HuH-7.5 (cell line): ENCODE measurements at regions not wholly inside any gene's neighbourhood (a gene's known extent, or its start where the extent isn't known, plus 50 kb on each side); places are given as distances from the start of the nearest gene placed in this dataset.

Experiments used
- DNase-seq: peaks from one replicate; pipeline ENCODE4 v3.0.0; 2011; ENCODE audit warnings: low spot score

DNA sequence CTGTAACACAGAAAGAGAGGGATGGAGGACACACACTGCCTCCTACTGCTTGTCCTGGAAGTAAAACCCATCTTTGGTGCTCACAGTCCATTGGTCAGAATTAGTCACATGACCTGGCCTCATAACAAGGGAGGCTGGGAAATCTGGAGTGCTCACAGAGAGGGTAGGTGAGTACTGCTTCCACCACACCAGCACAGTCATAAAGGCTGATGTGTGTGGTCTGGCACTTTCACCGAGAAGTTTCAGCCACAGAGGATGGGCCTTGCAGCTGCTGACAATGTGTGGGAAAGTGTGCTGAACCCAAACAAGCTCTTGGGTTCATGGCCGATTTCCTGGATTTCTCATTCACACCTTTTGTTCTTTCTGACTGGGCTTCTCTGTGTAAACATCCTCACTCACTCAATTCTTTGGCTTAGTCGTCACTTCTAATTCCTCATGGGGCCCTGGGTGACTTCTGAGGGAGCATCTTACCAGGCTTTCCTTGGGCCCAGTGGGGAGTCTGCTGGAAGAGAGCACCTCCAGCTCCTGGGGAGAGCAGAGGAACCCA, 100.7 kb downstream of the ASB7 start:
- DNase-seq: no peak

DNA sequence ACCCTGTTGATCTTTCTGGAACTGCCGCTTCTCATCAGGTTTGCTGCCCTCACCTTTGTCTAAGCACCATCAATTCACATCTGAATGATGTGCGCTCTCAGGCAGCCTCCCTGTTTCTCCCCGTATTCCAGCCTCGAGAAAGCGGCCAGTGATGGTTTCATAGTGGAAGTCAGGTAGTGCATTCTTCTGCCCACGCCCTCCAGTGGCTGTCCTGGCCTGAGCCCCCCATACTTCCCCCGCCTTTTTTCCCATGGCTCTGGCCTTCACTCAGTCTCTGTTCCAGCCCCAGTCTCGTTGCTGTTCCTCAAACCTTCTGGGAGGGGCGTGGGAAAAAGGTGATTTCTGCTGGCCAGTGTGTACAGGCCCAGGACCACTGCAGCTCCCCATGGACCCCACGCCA, 101.3 kb downstream of the ASB7 start:
- no peak for DNase-seq

DNA sequence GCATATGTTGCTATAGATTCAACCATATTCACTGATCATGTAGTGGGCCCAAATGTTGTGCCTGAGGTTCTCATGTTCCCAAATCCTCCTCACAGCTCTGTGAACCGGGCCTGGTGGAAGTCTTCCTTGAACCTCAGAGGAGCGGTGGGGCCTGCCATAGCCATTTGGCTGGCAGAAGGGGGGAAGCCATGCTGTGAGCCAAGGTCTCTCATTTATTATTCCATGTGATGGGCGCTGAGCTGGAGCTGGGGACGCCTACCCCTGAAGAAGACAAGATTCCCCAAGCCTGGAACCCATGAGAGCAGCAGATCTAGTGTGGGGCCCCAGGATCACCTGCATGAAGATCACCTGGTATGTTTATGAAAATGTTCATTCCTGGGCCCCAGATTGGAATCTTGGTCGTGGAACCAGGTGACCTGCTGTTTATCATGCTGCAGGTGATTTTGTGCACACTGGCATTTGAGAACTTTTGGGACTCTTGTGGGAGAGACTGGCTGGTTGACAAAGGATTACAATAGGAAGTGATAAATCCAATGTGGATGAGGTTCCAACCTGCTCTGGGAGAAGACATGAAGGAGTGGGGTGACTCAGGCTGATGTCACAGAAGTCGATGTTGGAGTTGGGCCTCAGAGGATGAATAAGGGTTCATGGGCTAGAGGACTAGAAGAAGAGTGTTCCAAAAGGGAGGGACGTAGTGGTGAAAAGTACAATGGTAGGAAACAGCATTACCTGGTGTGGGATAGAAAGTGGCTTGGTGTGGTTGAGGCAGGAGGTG, 102.1 kb downstream of the ASB7 start:
- DNase-seq: no peak

DNA sequence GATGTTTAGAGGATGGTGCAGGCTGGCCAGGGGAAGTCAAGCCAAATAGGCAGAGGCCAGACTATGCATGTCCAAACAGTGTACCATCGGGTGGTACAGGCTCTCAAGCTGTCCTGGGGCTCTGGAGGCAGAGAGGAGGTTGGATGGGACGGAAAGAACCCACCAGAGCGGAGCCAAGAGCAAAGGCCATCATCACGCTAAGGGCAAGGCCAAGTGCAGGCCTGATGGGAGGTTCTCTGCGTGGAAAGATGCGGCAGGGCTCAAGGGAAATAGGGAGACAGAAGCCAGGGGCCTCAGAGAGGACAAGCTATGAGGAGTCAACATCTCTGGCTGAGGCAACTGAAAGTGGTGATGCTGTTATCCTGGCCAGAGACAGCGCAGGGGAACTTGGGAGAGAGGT, 102.7 kb downstream of the ASB7 start:
- no peak for DNase-seq

DNA sequence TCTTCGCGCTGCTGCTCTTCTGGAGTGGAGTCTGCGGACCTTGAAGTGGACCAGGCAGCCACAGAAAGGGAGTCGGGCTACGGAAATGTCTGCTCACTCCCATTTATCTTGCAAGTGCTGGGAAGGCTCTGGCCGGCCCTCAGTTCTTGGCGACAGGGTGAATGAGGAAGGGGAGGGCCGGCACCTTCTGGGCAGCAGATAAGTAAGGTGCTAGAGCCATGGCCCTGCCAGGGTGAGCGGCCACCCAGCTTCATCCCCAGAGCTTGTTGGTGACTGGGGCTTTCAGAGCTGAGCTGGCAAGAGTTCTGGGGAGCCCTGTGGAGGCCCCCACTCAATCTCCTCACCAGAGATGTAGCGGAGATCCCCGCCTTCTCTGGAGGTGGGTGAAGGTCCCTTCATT, 103.5 kb downstream of the ASB7 start:
- DNase-seq: no peak

DNA sequence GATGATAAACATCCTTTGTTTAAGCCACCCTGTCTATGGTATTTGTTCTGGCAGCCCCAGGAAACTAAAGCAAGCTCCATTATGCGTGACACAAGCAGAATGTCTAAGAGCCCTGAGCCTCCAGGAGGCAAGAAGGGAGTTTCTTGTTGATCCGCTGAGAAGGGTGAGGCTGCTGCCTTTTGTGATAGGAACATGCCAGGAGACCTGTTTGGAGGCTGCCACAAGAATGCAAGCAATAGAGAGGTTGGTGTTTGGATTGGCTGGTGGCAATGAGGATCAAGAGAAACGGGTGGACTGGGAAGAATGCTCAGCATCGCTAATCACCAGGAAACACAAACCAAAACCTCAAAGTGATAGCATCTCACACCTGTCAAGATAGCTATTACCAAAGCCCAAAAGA, 104.8 kb downstream of the ASB7 start:
- DNase-seq: no peak

DNA sequence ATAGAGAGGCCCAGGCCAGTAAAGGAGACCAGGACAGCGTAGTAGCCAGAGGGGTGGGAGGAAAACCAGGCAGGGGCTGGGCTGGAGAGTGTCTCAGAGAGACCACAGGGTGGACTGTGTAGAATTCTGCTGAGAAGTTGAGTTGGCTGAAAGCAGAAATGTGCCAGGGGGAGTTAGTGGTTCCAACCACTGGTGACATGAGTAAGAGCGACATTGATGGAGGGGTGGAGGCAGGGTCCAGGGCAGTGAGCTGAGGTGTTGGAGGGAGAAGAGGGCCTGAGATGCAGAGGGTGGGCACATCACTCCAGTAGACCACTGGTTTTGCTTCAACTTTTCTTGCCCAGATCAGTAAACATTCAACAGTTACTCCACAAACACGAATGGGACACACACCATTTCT, 106.5 kb downstream of the ASB7 start:
- no peak for DNase-seq

DNA sequence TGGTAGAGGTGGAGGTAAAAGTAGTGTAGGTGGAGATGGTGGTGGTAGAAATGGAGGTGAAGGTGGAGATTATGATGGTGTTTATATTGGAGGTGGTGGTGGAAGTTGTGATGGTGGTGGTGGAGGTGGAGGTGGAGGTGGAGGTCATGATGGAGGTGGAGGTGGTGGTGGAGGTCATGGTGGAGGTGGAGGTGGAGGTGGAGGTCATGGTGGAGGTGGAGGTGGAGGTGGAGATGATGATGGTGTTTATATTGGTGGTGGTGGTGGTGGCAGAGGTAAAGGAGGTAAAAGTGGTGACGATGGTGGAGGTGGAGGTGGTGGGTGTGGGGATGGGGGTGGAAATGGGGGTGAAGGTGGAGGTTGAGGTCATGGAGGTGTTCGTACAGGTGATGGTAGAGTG, 107.8 kb downstream of the ASB7 start:
- no peak for DNase-seq

DNA sequence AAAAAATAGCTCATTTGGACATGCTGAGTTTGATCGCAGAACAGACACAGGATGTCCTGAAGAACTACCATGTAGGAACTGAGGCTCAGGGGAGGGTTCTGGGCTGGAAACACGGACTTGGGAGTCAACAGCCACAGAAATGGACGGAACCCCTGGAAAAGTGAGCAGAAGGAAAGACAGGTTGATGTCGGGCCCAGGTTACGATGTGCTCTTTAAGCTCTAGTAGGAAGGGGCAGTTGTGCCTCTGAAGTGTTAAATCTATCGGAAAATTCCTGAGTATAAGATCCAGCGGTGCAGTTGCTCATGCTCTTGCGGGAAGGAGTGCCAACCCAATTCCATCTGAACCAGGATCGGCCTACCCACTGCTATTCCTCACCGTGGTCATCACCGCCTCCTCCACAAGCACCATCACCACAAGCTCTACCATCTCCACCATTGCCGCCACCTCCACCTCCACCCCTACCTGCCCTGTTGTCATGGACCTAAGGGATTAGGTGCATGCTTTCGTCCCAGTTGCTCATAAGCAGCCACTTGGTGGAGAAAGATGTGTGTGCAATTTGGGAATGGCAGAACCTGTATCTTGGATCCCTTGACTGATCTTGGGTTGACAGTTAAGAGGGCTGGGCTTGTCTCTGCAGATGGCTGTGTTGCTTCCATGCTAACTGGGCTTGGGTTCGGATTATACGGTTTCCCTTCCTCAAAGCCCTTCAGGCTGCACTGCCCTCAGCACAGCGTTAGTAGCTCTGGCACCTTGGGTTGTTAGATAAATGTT, 108.5 kb downstream of the ASB7 start:
- no peak for DNase-seq

DNA sequence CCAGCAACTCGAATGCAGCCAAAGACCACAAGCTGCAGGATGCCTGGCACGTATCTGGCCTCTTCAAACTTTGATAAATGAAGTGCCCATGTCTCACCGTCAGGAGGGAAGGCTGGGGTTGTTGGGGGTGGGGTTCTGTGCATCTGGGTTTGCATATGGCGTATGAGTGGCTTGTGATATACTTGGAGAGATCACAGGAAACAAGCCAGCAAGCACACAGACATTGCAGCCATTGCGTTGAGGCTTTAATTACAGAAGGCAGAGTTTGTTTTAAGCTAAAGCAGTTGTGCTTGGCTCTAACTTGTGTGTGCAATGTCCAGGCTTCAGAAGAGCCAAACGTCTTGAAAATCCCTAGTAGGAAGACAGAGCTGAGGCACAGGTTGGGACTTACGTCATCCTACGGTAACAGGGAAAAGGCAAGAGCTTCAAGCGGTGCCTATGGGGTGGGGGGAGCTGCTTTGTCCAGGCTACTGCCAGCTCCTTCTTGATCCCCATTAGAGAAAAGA, 109.2 kb downstream of the ASB7 start:
- no peak for DNase-seq

DNA sequence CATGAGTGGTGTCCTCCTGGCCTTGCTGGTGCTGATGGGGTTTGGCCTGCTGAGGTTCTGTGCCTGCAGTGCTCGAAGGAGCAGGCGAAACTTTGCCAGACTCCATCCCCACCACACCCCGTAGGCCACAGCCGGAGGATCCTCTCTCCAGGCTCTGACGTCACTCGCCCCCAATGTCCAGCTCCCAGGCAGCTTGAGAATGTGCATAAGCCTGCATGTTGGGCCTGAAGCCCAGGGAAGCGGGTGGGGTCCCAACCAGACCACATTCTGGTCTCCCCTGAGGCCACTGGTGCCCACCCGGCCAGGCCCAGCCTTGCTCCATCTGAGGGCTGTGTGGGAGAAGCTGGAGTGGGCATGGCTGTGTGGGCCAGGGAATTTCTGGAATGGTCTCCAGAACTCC, 109.8 kb downstream of the ASB7 start:
- DNase-seq: no peak

DNA sequence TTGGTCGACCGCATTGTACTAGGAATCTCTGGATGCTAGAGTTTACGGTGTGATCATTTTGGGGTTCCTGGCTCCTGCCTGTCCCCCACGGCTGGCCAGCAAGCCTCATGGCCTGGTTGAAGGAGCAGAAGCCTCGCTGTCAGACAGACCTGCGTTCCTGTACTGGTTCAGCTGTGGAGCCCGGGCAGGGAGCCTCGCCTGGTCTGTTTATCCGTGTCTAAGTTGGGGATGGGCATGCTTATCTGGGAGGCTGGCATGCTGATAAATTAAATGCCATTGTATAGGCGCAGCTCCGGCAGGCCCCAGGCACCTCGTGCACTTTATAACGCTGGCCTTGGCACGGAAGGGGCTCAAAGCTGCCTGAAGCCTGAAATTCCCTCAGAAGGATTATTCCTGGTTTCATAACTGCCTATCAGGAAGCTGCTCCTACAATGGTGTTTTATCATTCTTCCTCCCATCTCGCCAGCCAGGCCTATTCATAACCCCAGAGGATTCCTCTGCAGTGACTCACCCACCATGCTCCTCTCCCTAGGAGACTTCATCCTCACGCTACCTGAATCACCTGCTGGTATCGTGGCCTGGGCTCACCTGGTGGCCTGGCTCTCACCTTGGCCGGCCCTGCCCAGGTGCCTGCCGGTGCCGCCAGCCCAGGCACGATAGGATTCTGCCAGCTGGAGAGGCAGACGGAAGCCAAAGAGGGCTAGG, 110.9 kb downstream of the ASB7 start:
- peak; percentile 57 for DNase-seq

DNA sequence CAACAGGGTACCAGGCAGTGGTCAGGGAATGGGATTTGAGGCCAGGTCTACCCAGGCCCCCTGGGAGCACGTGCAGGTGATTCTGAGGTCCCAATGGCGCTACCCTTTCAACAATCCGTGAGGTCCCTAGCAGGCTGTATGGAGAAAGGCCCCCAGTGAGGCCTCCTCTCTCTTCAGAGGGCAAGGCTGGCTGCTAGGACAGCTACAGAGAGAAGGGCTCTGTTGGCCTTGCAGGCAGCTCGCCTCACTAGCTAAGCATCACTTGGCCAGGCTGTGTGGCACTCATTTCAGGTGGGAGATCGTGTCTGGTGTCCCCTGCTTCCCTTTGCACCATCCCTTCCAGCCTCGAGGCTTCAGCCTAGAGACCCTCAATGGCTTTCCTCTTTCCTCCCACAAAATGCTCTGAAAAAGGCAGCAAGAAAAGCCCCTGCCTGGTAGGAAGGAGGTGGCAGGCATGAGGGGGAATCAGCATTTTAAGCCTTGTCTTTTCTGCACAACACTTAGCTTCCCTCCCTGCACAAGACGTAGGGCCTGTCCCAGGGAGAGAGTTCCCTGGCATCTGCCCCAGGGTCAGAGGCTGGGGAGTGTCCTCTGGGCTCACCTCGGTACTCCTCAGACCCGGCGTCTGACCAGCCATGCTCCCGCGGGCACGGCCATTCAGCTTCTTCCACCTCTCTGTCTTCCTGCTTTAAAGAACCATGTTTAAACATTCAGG, 111.8 kb downstream of the ASB7 start:
- no peak for DNase-seq

DNA sequence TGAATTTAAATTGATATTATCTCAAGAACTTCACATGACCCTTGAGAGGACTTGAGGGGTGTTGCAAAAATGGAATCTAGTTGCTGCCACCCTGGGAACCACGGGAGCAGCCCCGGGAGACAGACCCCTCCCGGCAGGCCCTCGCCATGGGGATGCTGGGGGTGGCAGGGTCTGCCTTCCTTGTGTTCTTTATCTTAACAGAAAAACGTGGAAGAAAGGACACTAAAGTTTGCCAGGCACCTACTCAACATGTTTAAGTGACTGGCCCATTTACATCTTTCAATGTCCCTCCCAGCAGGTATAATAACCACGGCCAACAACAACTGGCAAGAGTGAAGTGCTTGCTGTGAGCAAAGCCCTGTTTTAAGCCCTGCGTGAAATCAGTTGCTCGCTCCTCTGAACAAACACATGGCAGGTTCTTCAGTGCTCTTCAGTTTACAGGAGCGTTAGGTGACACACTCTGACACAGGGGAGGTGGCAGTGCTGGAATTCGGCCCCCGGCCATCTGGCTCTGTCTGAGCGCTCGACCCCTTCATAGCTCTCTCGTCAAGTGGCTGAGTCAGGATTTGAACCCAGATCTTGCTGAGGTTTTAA, 112.5 kb downstream of the ASB7 start:
- DNase-seq: no peak

DNA sequence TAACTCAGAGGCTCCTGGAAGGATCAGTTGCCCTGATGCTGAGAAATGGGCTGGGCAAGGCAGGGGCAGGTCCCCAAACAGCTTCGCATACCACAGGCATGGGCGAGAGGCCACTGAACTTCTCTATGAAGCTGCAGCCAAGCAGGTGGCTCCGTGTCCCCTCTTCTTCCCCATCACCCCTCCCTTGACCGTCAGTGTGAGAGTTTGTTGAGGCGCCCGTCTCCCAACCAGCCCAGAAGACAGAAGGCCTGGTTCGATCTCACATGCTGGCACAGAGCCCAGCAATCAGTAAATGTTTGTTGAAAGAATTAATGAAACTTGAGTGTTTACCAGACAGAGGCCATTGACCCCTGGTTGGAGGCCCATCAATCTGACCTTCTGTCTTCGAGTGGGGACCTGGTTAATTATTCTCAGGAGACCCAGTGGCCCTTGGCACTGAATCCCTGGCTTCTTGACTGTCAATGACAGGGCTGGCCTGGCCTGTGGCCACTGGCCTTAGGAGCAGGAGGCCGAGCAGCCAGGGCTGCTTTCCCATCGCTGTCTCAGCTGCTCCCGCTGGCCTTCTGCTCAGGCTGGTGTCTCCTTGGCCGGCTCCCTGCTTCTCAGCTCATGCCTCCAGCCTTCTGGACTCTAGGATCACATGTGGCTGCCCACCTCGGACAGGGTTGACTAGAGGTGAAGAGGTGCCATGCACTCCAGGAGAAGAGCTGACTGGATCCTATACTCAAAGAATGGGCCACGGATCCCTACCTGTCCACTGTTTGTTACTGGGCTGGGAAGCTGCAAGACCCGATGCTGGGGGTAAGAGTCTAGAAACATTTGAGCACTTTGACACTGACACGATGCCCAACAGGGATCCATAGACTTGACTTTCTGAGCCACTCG, 113.4 kb downstream of the ASB7 start:
- DNase-seq: peak; percentile 84

DNA sequence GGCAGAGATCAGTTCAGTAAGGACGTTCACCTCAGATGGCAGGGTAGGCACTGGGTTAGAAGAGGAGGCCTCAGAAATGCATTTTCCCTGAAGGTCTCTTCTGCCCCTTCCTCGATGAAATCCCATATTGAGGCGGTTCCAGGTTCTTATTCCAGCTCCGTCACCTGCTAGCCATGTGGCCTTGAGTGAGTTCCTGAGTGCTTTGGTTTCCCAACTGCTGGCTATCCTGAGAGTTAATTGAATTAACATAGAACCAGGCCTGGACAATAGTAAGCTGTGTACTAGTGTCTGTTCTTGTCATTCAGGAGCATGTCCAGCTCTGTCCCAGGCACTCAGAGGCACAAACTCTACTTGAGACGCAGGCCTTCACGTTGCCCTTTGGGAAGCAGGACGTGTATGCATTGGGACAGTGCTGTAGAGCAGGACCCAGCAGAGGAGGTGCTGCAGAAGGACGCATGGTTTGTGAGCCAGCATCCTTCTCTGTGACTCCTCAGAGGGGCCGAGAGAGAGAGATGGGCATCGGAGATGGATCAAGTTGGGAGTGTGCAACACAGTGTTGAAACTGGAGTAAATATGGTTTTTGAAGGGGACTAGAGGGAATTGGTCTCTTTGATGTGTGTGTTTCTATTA, 114.2 kb downstream of the ASB7 start:
- DNase-seq: no peak

DNA sequence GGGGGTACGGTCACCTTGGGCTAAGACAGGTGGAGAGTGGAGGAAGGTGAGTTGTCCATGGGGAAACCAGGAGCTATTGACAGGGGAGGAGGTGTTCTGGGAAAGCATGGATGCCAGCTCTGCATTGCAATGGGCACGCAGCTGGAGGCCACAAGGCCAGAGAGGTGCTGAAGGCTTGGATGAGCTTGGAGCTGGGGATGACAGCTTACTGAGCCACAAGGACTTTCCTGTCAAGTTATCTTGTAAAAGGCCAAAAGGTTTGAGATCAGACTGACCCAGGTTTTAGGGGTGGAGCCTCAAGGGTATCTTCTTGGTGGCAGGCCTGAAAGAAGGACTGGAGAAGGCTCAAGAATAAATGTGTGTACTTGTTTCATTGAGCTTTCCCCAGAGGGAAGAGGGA, 115.2 kb downstream of the ASB7 start:
- DNase-seq: no peak

DNA sequence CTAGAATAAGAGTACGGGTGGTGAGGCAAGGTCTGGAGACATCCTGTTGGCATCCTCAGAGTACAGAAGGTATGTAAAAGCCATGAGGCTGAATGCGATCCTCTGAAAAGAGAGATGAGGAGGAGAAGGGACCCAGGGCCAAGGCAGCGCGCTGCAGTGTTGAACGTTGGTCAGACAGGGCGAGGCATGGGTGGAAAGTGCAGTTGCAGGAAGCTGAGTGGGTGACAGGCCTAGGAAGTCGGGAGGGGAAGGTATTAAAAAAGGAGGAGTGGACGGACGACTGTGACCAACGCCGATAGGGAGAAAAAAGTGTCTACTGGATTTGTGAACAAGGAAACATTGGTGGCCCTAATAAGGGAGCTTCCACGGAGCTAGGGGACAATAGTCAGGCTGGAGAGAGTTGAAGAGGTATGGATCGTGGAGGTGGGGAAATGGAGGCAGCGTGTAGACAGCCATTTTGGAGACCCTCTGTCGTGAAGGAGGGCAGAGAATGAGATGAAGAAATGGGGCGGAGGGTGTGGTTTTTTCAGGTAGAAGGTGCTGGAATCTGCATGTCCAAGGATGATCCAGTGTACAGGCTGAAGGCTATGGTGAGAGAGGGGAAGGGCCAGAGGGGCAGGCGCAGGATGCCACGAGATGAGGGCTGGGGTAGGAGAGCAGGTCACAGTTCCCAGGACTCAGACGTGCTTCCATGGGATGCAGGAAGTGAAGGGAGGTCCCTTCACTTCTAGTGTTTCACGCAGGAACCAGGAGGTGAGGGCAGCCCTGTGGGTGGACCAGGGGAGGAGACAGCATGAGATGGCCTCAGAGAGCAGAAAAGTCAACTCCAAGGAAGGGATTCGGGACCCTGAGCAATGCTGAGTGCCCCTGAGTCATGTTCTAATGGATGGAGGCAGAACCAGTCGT, 115.9 kb downstream of the ASB7 start:
- DNase-seq: no peak

DNA sequence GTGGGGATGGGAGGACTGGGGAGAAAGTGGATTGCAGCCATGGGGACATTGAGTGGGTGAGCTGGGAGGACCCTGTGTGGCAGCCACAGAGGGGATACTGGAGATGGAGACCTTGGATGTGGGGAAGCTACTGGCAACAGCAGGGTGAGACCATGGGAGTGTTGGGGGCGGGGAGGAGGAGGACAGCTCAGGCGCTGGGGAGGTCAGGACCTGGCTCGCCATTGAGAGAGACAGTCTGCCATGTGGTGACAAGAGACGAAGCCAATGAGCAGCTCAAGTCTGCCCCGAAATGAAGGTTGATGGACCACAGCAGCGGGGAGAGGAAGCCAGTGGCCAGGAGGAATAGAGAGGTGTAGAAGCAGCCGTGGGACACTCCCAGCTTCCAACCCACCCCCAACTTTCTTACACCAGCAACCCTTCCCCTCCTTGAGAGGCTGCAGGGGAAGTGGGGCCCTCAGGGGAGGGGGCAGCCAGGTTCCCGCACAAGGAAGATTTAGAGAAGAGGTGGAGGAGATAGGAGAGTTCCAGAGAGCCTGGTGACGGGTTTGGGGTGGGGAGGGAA, 118.1 kb downstream of the ASB7 start:
- DNase-seq: no peak
